ENCODE measurements at regions not wholly inside any gene's neighbourhood (a gene's known extent, or its start where the extent isn't known, plus 50 kb on each side); places are given as distances from the start of the nearest gene placed in this dataset.

DNA sequence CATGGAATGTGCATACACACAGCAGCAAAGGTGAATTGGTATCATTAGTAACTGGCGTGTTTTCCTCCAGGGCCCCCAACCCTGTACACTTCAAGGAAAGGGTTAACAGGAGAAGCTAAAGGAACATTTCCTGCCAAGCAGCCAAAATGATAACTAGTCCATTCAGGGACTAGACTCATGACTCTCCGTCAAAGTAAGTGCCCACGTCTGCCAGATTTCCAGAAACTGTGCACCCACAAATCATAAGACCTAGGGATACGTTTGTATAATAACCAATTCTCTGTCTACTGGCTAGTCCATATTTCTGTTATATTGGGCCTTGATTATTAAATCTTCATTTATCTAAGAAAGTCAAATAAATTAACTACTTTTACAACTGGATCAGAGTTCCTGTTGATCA lies 76.0 kb upstream of the NHSL1 start:
- TF ChIP-seq CTCF (IDR thresholded peaks at IDR 0.05; ENCODE audit: low read depth, low read length, missing input control) = no peak
- TF ChIP-seq MAX (IDR thresholded peaks at IDR 0.05) = no peak
- no peak for TF ChIP-seq YY1 (IDR thresholded peaks at IDR 0.05)
- no peak for TF ChIP-seq SP1 (IDR thresholded peaks at IDR 0.05)
- TF ChIP-seq, protein P1, sequence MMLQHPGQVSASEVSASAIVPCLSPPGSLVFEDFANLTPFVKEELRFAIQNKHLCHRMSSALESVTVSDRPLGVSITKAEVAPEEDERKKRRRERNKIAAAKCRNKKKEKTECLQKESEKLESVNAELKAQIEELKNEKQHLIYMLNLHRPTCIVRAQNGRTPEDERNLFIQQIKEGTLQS (IDR thresholded peaks at IDR 0.05) = no peak
- TF ChIP-seq TAF1 (conservative IDR thresholded peaks at IDR 0.05) = no peak
- no peak for TF ChIP-seq REST (IDR thresholded peaks at IDR 0.05)
- TF ChIP-seq FOXA2 (IDR thresholded peaks at IDR 0.05) = no peak
- no peak for TF ChIP-seq EGR1 (IDR thresholded peaks at IDR 0.05; ENCODE audit: low read depth in 2 of 2)
